IgD-negative memory B cell (primary cell): ENCODE measurements at regions not wholly inside any gene's neighbourhood (a gene's known extent, or its start where the extent isn't known, plus 50 kb on each side); places are given as distances from the start of the nearest gene placed in this dataset.
"Not testable (repeated sequence)": the region's sequence is repeated elsewhere in the genome, so short reads cannot be mapped to it uniquely, and the experiment has no call there.

Experiments used
- H3K27ac Mint-ChIP-seq, 3 donors: one replicate each; pipeline ENCODE4 v1.8.0; 2020 to 2022; ENCODE audit warnings: mild to moderate bottlenecking in 3 of 3, mixed read lengths in 3 of 3, moderate library complexity in 1 of 3
- H3K27me3 Mint-ChIP-seq: one replicate; pipeline ENCODE4 v1.8.0; 2021; ENCODE audit warnings: mixed read lengths
- H3K36me3 Mint-ChIP-seq: one replicate; pipeline ENCODE4 v1.8.0; 2020; ENCODE audit warnings: mild to moderate bottlenecking, mixed read lengths
- H3K4me1 Mint-ChIP-seq, 3 donors: one replicate each; pipeline ENCODE4 v1.8.0; 2020 to 2022; ENCODE audit warnings: mixed read lengths in 3 of 3, mild to moderate bottlenecking in 1 of 3
- H3K4me3 Mint-ChIP-seq, 4 donors: one replicate each; pipeline ENCODE4 v1.8.0; 2020 to 2022; ENCODE audit warnings: mild to moderate bottlenecking in 4 of 4, mixed read lengths in 4 of 4, moderate library complexity in 3 of 4
- H3K9me3 Mint-ChIP-seq, 3 donors: one replicate each; pipeline ENCODE4 v1.8.0; 2020 to 2021; ENCODE audit warnings: mixed read lengths in 3 of 3, mild to moderate bottlenecking in 1 of 3

DNA sequence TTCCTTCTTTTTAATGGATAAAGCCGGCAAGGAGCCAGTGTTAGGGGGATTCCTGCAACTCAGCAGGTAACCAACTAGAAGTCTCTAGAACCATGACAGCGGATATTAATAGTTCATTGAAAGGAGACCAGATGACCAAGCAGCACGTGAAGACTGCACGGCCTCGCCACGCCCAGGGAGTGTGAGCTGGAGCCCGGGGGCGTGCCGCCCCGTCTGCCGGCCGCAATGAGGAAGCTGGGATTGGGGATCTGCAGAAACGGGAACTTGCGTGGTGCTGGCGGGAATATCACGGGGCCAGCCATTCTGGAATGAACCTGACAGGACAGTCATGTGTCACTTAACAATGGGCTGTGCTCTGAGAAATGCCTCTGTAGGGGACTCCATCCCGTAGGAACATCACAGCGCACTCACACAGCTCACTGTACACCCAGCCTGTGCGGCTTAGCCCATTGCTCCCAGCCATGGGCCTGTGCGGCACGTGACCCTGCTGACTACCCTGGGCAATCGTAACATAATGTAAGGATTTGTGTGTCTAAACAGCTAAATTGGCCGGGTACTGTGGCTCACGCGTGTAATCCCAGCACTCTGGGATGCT, 4092.8 kb upstream of the TPTE start:
- H3K4me3 Mint-ChIP-seq, H3K4me1 Mint-ChIP-seq, H3K27ac Mint-ChIP-seq, H3K9me3 Mint-ChIP-seq, H3K27me3 Mint-ChIP-seq, H3K36me3 Mint-ChIP-seq: not testable (repeated sequence)

DNA sequence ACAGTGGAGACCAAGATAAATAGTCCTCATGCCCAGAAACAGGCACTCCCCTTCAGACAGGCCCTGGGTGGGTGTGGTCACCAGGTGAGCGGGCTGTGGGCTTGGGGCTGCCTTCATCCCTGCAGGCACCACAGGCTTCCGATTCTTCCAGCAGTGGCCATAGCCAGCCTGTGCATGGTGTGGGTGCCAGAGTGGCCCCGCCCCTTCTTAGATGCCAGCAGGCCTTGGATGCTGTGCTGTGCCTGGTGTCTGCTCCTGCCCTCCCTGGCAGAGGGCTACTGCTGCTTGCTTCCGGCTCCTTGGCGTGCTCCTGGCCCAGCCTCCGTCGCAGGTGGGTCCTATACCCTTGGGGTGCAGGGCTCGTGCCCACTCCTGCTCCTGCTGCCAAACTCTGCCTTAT, 4091.5 kb upstream of the TPTE start:
- H3K36me3 Mint-ChIP-seq, H3K27me3 Mint-ChIP-seq, H3K27ac Mint-ChIP-seq, H3K4me1 Mint-ChIP-seq, H3K4me3 Mint-ChIP-seq, H3K9me3 Mint-ChIP-seq: not testable (repeated sequence)

DNA sequence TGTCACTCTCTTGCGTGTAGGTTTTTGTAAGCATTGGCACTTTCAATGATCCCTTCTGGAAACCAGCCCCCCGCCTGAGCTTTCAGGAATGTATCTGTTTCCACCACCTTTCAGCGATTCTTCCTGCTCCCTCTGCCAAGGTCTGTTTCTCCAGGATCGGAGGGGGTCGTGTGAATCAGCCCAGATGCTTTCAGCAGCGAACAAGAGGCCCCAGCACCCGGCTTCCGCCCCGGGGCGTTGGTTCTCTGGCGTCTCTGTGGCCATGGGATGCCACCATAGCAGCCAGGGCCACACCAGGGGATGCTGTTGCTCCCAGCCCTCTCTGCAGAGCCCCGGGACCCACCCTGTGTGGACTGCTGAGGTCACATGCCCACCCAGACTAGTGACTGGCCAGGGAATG, 4088.2 kb upstream of the TPTE start:
- not testable (repeated sequence) for H3K4me3 Mint-ChIP-seq, H3K27ac Mint-ChIP-seq, H3K9me3 Mint-ChIP-seq, H3K36me3 Mint-ChIP-seq, H3K27me3 Mint-ChIP-seq, H3K4me1 Mint-ChIP-seq

- not testable (repeated sequence) for H3K27ac Mint-ChIP-seq, H3K4me3 Mint-ChIP-seq, H3K4me1 Mint-ChIP-seq, H3K9me3 Mint-ChIP-seq, H3K36me3 Mint-ChIP-seq, H3K27me3 Mint-ChIP-seq
Measured at GRCh38 chr21:6436205-6436604, 4085.2 kb upstream of the TPTE start.

GRCh38 chr21:6436971-6437833, 4084.2 kb upstream of the TPTE start:
- not testable (repeated sequence) for H3K27me3 Mint-ChIP-seq, H3K27ac Mint-ChIP-seq, H3K36me3 Mint-ChIP-seq, H3K9me3 Mint-ChIP-seq, H3K4me1 Mint-ChIP-seq, H3K4me3 Mint-ChIP-seq

- H3K4me3 Mint-ChIP-seq, H3K4me1 Mint-ChIP-seq, H3K27me3 Mint-ChIP-seq, H3K9me3 Mint-ChIP-seq, H3K36me3 Mint-ChIP-seq, H3K27ac Mint-ChIP-seq: not testable (repeated sequence)
Measured at GRCh38 chr21:6437834-6438187, 4083.6 kb upstream of the TPTE start.

DNA sequence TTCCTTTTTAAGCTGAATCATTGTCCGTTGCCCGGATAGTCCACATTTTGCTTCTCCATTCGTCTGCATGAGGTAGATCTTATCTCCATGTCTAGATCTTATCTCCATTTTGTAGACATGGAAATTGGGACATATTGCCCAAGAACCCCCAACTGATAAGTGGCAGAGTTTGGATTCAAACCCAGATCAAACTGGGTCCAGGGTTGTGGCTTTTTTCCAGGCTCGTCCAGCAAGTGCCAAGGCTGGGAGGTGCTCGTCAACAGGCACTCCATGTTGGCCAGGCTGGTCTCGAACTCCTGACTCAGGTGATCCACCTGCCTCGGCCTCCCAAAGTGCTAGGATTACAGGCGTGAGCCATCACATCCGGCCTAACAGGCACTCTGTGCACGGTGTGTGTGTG, 4082.3 kb upstream of the TPTE start:
- not testable (repeated sequence) for H3K4me1 Mint-ChIP-seq, H3K27ac Mint-ChIP-seq, H3K27me3 Mint-ChIP-seq, H3K9me3 Mint-ChIP-seq, H3K36me3 Mint-ChIP-seq, H3K4me3 Mint-ChIP-seq

DNA sequence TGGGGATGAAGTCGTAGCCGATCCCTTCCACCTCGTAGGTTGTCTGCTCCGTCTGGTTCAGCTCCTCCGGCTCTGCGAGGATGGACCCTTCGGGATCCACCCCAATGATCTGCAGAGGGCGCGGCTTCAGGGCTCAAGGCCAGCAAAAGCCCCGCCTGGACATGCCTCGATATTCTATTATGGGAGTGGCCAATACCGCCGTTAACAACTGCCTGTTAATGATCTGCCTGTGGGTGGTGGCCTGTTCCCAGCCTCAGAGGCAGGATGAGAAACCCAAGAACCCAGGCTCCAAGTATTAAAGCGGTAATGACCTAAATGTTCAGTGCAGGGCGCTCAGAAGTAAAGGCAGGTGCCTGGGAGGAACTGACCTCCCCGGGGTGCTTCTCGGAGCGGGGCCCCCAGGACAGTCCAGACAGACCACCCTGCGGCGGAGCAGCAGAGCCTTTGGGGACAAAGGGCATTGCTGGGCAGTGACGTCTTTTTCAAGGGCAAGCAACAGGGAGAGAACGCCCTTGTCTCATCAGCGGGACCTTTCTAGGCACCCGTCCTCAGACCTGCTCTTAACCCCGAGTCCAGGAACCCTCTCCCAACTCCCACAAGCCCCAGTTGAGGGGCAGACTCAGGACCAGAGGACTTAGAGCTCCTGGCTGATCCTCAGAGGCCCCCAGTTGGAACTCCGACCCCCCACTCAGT, 4066.6 kb upstream of the TPTE start:
- not testable (repeated sequence) for H3K4me3 Mint-ChIP-seq, H3K27me3 Mint-ChIP-seq, H3K4me1 Mint-ChIP-seq, H3K9me3 Mint-ChIP-seq, H3K36me3 Mint-ChIP-seq, H3K27ac Mint-ChIP-seq

GRCh38 chr21:6456011-6456661, 4065.2 kb upstream of the TPTE start:
- not testable (repeated sequence) for H3K4me1 Mint-ChIP-seq, H3K9me3 Mint-ChIP-seq, H3K27ac Mint-ChIP-seq, H3K27me3 Mint-ChIP-seq, H3K4me3 Mint-ChIP-seq, H3K36me3 Mint-ChIP-seq

GRCh38 chr21:6459761-6460160, 4061.6 kb upstream of the TPTE start:
- not testable (repeated sequence) for H3K27me3 Mint-ChIP-seq, H3K9me3 Mint-ChIP-seq, H3K27ac Mint-ChIP-seq, H3K4me3 Mint-ChIP-seq, H3K4me1 Mint-ChIP-seq, H3K36me3 Mint-ChIP-seq

DNA sequence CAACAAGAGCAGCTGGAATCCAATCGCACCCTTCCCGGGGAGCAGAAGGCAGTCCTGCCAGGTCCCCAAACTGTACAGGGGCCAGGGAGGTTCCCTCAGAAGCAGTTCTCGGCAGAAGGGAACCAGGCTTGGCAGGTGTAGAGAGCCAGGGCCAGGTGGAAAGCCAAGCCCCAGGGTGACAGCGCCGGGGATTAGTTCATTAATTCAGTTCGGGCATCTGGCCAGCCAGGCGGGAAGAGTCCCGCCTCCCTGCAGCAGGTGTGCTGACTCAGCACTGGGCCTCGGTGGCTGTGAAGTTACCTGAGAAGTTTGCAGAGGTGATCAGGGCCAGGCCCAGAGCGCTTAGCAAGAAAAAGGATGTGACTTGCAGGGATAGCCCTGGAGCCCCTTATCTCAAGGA, 4060.0 kb upstream of the TPTE start:
- H3K4me1 Mint-ChIP-seq, H3K27me3 Mint-ChIP-seq, H3K27ac Mint-ChIP-seq, H3K36me3 Mint-ChIP-seq, H3K9me3 Mint-ChIP-seq, H3K4me3 Mint-ChIP-seq: not testable (repeated sequence)

DNA sequence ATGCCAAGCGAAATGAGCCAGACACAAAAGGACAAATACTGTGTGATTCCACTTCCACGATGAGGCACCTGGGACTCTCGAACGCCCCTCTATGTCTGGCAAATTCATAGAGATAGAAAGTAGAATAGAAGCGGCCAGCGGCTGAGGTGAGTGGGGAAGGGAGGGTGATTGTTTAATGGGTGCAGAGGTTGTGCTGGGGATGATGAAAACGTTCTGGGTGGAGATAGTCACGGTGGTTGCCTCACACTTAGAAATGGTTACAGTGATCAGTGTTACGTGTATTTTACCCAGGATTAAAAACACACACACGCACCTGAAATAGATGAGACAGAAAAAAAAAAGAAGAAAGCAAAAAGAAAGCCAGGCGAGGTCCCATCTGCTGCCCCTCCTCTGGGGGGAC, 4057.0 kb upstream of the TPTE start:
- H3K36me3 Mint-ChIP-seq, H3K27me3 Mint-ChIP-seq, H3K4me1 Mint-ChIP-seq, H3K4me3 Mint-ChIP-seq, H3K9me3 Mint-ChIP-seq, H3K27ac Mint-ChIP-seq: not testable (repeated sequence)

DNA sequence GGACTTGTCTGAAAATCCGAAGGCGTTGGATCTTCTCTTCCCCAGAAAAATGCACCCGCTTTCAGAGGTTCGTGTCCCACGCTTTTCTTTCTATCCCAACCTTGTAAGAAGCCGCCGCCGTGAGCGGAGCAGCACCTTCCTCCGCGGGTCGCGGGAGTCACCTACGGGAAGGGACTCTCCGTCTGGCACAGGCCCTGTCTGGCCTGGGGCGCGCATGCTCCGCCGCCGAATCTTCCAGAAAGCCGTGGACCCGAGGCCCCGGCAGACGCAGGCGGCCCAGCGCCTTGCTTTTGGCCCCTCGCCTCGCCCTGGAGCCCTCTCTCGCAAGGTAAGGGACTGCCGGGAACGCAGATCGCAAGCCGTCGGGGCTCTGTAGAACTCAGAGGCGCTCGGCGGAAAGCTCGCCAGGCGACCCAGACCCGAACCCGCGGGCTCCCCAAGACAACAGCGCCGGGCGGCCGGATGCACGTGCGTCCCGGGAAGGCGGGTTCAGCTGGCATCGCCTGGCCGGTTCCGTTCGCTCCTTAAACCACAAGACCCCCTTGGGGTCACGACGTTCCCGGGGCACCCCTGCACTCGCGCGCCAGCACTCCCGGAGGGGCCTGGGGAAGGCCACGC, 4055.2 kb upstream of the TPTE start:
- not testable (repeated sequence) for H3K4me1 Mint-ChIP-seq, H3K27ac Mint-ChIP-seq, H3K4me3 Mint-ChIP-seq, H3K36me3 Mint-ChIP-seq, H3K9me3 Mint-ChIP-seq, H3K27me3 Mint-ChIP-seq

DNA sequence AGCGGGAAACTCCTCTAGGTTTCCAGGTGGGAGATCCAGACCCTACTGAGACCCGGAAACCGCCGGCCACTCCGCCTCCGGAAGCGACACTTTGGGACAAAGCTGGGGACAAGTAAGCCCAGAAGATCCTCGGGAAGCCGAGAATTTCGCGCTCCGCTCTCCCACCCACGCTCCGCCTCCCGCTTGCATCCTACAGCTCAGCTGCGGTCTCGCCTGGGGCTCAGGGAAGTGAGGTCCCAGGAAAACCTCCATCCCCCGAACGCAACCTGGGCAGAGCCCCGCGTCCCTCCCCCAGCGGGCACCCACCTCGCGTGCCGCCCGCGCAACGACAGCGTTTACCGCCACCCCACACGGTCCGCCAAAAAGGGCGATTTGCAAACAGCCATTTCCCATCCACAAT, 4054.7 kb upstream of the TPTE start:
- not testable (repeated sequence) for H3K4me1 Mint-ChIP-seq, H3K4me3 Mint-ChIP-seq, H3K9me3 Mint-ChIP-seq, H3K27me3 Mint-ChIP-seq, H3K27ac Mint-ChIP-seq, H3K36me3 Mint-ChIP-seq

DNA sequence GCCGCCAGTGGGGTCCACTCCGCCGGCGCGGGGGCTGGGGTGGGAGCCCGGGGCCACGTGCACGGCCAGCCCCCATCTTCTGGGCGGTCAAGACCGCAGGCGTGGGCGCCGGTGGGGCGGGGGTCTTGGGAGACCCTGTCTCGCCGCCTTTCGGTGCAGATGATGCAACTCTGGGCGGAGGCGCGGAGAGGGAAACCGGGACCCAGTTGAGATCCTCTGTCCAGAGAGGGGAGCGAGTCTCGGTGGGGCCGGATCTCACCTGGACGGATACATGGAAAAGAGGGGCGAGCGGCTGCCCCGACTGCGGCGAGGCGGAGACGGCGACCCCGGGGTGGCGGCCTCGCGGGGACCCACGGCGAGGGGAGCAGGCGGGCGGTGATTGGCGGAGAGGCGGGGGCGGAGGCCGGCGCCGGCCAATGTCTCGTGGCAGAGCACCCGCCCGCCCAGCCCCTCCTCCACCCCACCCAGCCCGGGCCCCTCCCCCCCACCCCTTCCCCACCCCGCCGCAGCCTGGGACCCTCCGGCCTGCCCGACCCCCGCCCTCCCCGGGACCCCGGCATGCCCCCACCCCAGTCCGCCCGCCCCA, 4054.1 kb upstream of the TPTE start:
- not testable (repeated sequence) for H3K36me3 Mint-ChIP-seq, H3K9me3 Mint-ChIP-seq, H3K27ac Mint-ChIP-seq, H3K27me3 Mint-ChIP-seq, H3K4me1 Mint-ChIP-seq, H3K4me3 Mint-ChIP-seq
